Naive B cell (primary cell): ENCODE measurements at regions not wholly inside any gene's neighbourhood (a gene's known extent, or its start where the extent isn't known, plus 50 kb on each side); places are given as distances from the start of the nearest gene placed in this dataset.
A peak's percentile ranks its signal among the peaks of the same experiment; 100 is the strongest.
"Not testable (repeated sequence)": the region's sequence is repeated elsewhere in the genome, so short reads cannot be mapped to it uniquely, and the experiment has no call there.

Experiments used
- ATAC-seq, 2 donors: fragments of 150-1000 bp; cut with Tn5 transposase; 2 replicates each; pipeline ENCODE4 v1.10.0; 2021; ENCODE audit warnings: low read depth in 2 of 2, mild to moderate bottlenecking in 2 of 2, moderate library complexity in 2 of 2
- DNase-seq: peaks from one replicate; pipeline ENCODE4 v3.0.0; 2022
- H3K27ac Mint-ChIP-seq, 6 donors: one replicate each; pipeline ENCODE4 v1.8.0; 2020 to 2022; ENCODE audit warnings: mild to moderate bottlenecking in 6 of 6, mixed read lengths in 6 of 6, moderate library complexity in 5 of 6, inconsistent platforms in 2 of 6
- H3K27me3 Mint-ChIP-seq, 3 donors: one replicate each; pipeline ENCODE4 v1.8.0; 2021 to 2022; ENCODE audit warnings: mixed read lengths in 3 of 3, mild to moderate bottlenecking in 1 of 3
- H3K36me3 Mint-ChIP-seq, 2 donors: one replicate each; pipeline ENCODE4 v1.8.0; 2020 to 2022; ENCODE audit warnings: mixed read lengths in 2 of 2, inconsistent platforms in 1 of 2, mild to moderate bottlenecking in 1 of 2
- H3K4me1 Mint-ChIP-seq, 3 donors: one replicate each; pipeline ENCODE4 v1.8.0; 2020 to 2022; ENCODE audit warnings: mixed read lengths in 3 of 3, inconsistent platforms in 1 of 3, mild to moderate bottlenecking in 1 of 3, moderate library complexity in 1 of 3
- H3K4me3 Mint-ChIP-seq, 8 donors: one replicate each; pipeline ENCODE4 v1.8.0; 2020 to 2022; ENCODE audit warnings: mild to moderate bottlenecking in 8 of 8, mixed read lengths in 8 of 8, moderate library complexity in 8 of 8, inconsistent platforms in 2 of 8
- H3K9me3 Mint-ChIP-seq, 7 donors: one replicate each; pipeline ENCODE4 v1.8.0; 2020 to 2022; ENCODE audit warnings: mixed read lengths in 7 of 7, mild to moderate bottlenecking in 5 of 7, inconsistent platforms in 2 of 7, moderate library complexity in 1 of 7

DNA sequence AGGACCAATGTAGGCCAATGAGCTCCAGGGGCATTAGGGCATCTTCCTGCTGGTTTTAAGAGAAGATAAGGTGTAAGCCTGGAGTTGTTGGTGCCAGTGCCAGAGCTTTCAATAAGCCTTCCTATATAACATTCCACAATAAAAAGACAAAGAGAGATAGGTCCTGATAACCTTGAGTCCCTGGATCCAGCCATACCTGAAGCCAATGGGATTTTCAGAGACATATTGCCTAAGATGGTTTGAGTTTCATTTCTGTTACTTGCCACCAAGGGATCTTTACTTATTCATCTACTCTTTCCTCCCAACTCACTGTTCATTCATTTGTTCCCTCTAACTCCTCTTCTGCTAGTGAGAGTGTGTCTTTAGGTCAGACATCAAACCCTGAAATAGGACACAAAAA lies 68.8 kb upstream of the CAPZB start:
- peaks cover 0 to 4% (median 0%) of the 10 kb centered on the region in 3 donors for H3K4me1 Mint-ChIP-seq
- H3K27me3 Mint-ChIP-seq: peaks cover 8 to 27% (median 21%) of the 10 kb centered on the region in 3 donors
- H3K27ac Mint-ChIP-seq: peak overlapping the region in 1 of 6 donors; percentile 42
- H3K36me3 Mint-ChIP-seq: peaks cover 4 to 8% of the 10 kb centered on the region in 2 donors
- peaks cover 4 to 19% (median 11%) of the 10 kb centered on the region in 7 donors for H3K9me3 Mint-ChIP-seq
- no peak overlapping the region for H3K4me3 Mint-ChIP-seq
- no peak for ATAC-seq
- DNase-seq: no peak

DNA sequence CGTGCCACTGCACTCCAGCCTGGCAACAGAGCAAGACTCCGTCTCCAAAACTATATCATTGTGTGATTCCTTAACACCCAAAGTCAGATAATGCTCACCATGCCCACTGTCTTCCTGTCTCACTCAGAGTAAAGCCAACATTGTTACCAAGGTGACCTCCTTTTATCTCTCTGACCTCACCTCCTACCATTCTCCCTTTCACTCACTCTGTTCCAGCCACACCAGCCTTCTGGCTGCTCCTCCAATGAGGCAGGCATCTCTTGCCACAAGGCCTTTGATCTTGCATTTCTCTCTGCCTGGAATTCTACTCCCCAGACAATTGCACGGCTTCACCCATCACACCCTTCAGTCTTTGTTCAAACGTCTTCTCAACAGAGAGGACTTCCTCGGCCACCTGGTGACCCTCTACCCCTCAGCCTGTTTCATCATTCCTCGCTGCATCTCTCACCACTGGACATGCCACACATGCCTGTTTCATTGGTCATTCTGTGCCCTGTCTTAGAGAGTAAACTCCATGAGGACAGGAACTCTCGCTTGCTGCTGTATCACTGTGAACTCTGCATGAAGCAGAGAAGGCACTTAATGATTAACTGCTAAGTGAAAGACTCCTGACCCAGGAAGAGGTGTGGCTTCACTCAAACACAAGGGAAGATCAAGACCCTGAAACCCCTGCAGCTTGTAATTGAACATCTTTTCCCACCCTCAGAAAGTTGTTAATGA lies 67.1 kb upstream of the CAPZB start:
- Mint-ChIP-seq H3K27me3 (peaks cover 8 to 17% (median 16%) of the 10 kb centered on the region in 3 donors), H3K36me3 (peaks cover 4 to 8% of the 10 kb centered on the region in 2 donors), H3K9me3 (peaks cover 6 to 34% (median 18%) of the 10 kb centered on the region in 7 donors), H3K4me1 (no peaks in the 10 kb centered on the region), H3K27ac (no peak overlapping the region), H3K4me3 (no peak overlapping the region)
- DNase-seq (no peak), ATAC-seq (no peak)

DNA sequence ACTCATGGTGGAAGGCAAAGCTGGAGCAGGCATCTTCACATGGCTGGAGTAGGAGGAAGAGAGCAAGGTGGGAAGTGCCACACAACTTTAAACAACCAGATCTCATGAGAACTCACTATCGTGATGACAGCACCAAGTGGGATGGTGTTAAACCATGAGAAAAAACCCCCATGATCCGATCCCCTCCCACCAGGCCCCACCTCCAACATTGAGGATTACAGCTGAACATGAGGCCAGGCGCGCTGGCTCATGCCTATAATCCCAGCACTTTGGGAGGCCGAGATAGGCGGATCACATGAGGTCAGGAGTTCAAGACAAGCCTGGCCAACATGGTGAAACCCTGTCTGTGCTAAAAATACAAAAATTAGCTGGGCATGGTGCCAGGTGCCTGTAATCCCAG lies 66.5 kb upstream of the CAPZB start:
- not testable (repeated sequence) for ATAC-seq, H3K4me1 Mint-ChIP-seq, H3K27ac Mint-ChIP-seq, H3K36me3 Mint-ChIP-seq, H3K4me3 Mint-ChIP-seq, DNase-seq
- Mint-ChIP-seq H3K27me3 (peaks cover 8 to 16% (median 15%) of the 10 kb centered on the region in 3 donors), H3K9me3 (peaks cover 6 to 40% (median 22%) of the 10 kb centered on the region in 7 donors)

DNA sequence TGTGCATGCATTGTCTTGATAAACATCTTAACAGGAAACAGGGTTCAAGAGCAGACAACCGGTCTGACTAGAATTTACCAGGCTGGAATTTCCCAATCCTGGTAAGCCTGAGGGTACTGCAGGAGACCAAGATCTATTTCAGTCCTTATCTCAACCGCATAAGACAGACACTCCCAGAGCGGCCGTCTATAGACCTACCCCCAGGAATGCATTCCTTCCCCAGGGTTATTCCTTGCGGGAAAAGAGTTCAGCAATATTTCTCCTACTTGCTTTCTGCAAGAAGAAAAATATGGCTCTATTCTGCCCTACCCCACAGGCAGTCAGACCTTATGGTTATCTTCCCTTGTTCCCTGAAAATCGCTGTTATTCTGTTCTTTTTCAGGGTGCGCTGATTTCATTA lies 65.1 kb upstream of the CAPZB start:
- peaks cover 16 to 24% (median 20%) of the 10 kb centered on the region in 3 donors for H3K27me3 Mint-ChIP-seq
- peaks cover 8 to 54% (median 32%) of the 10 kb centered on the region in 7 donors for H3K9me3 Mint-ChIP-seq

DNA sequence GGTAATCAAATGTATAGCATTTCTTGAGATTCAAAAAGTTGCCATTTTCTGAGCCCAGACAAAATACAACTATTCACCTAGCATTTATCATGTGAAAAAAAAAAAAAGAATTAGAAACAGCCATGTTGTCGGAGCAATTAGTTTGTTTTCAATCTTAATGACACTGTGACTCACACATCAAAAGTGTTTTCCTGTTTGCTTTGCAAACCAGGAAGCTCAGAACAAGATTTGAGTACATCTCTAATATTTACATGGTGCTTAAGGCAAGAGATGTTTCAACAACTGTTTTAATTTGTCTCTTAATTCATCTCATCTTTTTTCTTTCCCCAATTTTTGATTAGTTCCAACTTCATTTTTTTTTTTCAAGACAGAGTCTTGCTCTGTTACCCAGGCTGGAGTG lies 62.5 kb upstream of the CAPZB start:
- H3K9me3 Mint-ChIP-seq: peaks cover 8 to 56% (median 32%) of the 10 kb centered on the region in 7 donors
- peaks cover 16 to 34% (median 20%) of the 10 kb centered on the region in 3 donors for H3K27me3 Mint-ChIP-seq
- peak overlapping the region in 1 of 8 donors; percentile 67 for H3K4me3 Mint-ChIP-seq
- DNase-seq: no peak
- ATAC-seq: no peak
- H3K36me3 Mint-ChIP-seq: peaks cover 4 to 8% of the 10 kb centered on the region in 2 donors
- H3K27ac Mint-ChIP-seq: no peak overlapping the region
- H3K4me1 Mint-ChIP-seq: no peaks in the 10 kb centered on the region

More for the DNA sequence above, 65.1 kb upstream of the CAPZB start:
- H3K4me1 Mint-ChIP-seq, ATAC-seq, H3K36me3 Mint-ChIP-seq, H3K27ac Mint-ChIP-seq, H3K4me3 Mint-ChIP-seq, DNase-seq: not testable (repeated sequence)

DNA sequence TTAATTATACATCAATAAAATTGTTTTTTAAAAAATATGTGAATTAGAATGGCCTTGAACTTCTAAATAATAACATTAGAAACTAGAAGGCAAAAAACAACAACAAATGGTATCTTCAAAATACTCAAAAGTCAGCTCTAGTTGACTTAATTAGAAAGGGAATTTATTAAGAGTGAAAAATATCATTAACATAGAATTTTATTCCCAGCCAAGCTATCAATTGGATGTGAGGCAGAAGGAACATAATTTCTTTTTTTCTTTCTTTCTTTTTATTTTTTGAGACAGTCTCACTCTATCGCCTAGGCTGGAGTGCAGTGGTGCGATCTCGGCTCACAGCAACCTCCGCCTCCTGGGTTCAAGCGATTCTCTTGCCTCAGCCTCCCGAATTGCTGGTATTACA lies 51.2 kb upstream of the CAPZB start:
- DNase-seq: no peak
- Mint-ChIP-seq H3K9me3 (peaks cover 4 to 28% (median 19%) of the 10 kb centered on the region in 7 donors), H3K36me3 (peaks cover 5 to 12% of the 10 kb centered on the region in 2 donors), H3K27ac (no peak overlapping the region), H3K4me3 (no peak overlapping the region), H3K4me1 (peaks cover 0 to 3% (median 0%) of the 10 kb centered on the region in 3 donors), H3K27me3 (peaks cover 0 to 7% (median 0%) of the 10 kb centered on the region in 3 donors)
- no peak for ATAC-seq

DNA sequence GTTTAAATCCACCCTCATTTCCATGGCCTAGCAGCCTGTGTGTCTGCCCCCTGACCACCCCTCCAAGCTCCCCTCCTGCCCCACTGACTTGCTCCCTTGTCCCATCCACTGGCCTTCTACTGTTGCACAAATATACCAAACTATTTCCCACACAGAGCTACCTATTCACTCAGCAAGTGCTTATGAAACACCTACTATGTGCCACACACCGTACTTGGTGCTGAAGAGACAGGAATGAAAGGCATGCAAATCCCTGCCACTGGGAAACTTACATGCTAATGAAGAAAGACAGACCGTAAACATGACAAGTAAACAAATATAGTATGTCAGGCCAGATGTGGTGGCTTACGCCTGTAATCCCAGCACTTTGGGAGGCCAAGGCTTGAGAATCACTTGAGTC lies 49.9 kb upstream of the CAPZB start:
- no peak overlapping the region for H3K27ac Mint-ChIP-seq
- DNase-seq (no peak), ATAC-seq (no peak)
- H3K4me1 Mint-ChIP-seq: peaks cover 0 to 3% (median 0%) of the 10 kb centered on the region in 3 donors
- peaks cover 8 to 12% of the 10 kb centered on the region in 2 donors for H3K36me3 Mint-ChIP-seq
- H3K4me3 Mint-ChIP-seq: no peak overlapping the region
- peaks cover 4 to 33% (median 23%) of the 10 kb centered on the region in 7 donors for H3K9me3 Mint-ChIP-seq
- peaks cover 0 to 7% (median 0%) of the 10 kb centered on the region in 3 donors for H3K27me3 Mint-ChIP-seq
